HepG2 (cell line): ENCODE measurements at regions not wholly inside any gene's neighbourhood (a gene's known extent, or its start where the extent isn't known, plus 50 kb on each side); places are given as distances from the start of the nearest gene placed in this dataset.

Experiments
- ATAC-seq: fragments of 200-7000 bp; cut with Tn5 transposase; 3 replicates; pipeline ENCODE4 v1.9.1; 2020; ENCODE audit warnings: mild to moderate bottlenecking, moderate library complexity
- BruUV-seq: library from RNA; stranded (reverse); fragments of 400-500 nt; replicated peaks from 2 replicates; lab custom pipeline; 2021; lab: Mats Ljungman, UMichigan
- CTCF ChIA-PET: fragments of 300-600 bp; formaldehyde crosslinking; extraction: SDS; loops from one replicate; lab custom pipeline; 2021; ENCODE audit warnings: low total read pairs, inconsistent platforms, low intra/inter-chr PET ratio; lab: Yijun Ruan, JAX
- POLR2A ChIA-PET: fragments of 350-600 bp; sonication (Branson Sonifier 250); formaldehyde crosslinking; loops from one replicate; lab custom pipeline; 2020; ENCODE audit warnings: antibody characterized with exemption, inconsistent platforms; lab: Yijun Ruan, JAX
- DNase-seq: peaks from one replicate; pipeline ENCODE4 v3.0.0-alpha.2; 2015; ENCODE audit warnings: low spot score
- FAIRE-seq: peaks from 3 replicates; lab custom pipeline; 2011; peaks lifted over from hg19 to GRCh38; lab: Jason Lieb, UNC
- H2AFZ ChIP-seq: one replicate; pipeline ENCODE4 v1.6.1; 2011; ENCODE audit warnings: low read length, inconsistent platforms
- H3K27ac ChIP-seq: fragments of 300-600 bp; 3 replicates; pipeline ENCODE4 v1.8.0; 2011; ENCODE audit warnings: mixed run types, mild to moderate bottlenecking, mixed read lengths, low read length, inconsistent platforms; ENCODE audit not compliant: insufficient read depth; ENCODE audit errors: extremely low read length
- H3K27me3 ChIP-seq, 2 experiments: fragments of 200-600 bp in 1 of 2; 2 replicates in 1 of 2; 3 replicates in 1 of 2; pipeline versions ENCODE4 v1.6.0 to v1.8.0; 2011; ENCODE audit warnings: low read length in 2 of 2, mild to moderate bottlenecking in 2 of 2, moderate library complexity in 2 of 2, inconsistent platforms in 1 of 2; ENCODE audit not compliant: insufficient read depth in 2 of 2, control insufficient read depth in 1 of 2
- H3K36me3 ChIP-seq, 2 experiments: fragments of 200-600 bp in 1 of 2; replicated peaks in 1 of 2; 2 replicates in 1 of 2; 3 replicates in 1 of 2; pipeline versions ENCODE4 v1.5.1 to v1.8.0; 2011; ENCODE audit warnings: low read length in 2 of 2, inconsistent platforms in 1 of 2; ENCODE audit not compliant: insufficient read depth in 2 of 2, control insufficient read depth in 1 of 2
- H3K4me1 ChIP-seq: 2 replicates; pipeline ENCODE4 v1.5.1; 2012; ENCODE audit warnings: low read length, inconsistent platforms; ENCODE audit not compliant: insufficient read depth
- H3K4me2 ChIP-seq: 2 replicates; pipeline ENCODE4 v1.6.0; 2011; ENCODE audit warnings: low read depth, low read length, inconsistent platforms
- H3K4me3 ChIP-seq, 3 experiments: fragments of 200-600 bp in 1 of 3; sonication (generic), shearing (Covaris generic) in 1 of 3; replicated peaks in 1 of 3; 2 replicates each; pipeline ENCODE4 v1.5.1; 2011 to 2016; ENCODE audit warnings: low read length in 3 of 3, inconsistent platforms in 2 of 3, low read depth in 2 of 3, mild to moderate bottlenecking in 2 of 3, control low read depth in 1 of 3, mixed read lengths in 1 of 3; ENCODE audit not compliant: insufficient read depth in 1 of 3
- H3K79me2 ChIP-seq: one replicate; pipeline ENCODE4 v1.6.1; 2011; ENCODE audit warnings: low read length, inconsistent platforms; ENCODE audit not compliant: insufficient read depth
- H3K9ac ChIP-seq: 2 replicates; pipeline ENCODE4 v1.6.0; 2011; ENCODE audit warnings: mild to moderate bottlenecking, low read depth, low read length, inconsistent platforms; ENCODE audit not compliant: insufficient read depth
- H3K9me3 ChIP-seq: 2 replicates; pipeline ENCODE4 v1.5.1; 2012; ENCODE audit warnings: mild to moderate bottlenecking, low read length
- H4K20me1 ChIP-seq: 2 replicates; pipeline ENCODE4 v1.6.0; 2011; ENCODE audit warnings: inconsistent platforms, mild to moderate bottlenecking, low read length, moderate library complexity; ENCODE audit not compliant: insufficient read depth
- ATF7-NPFF ChIP-seq: sonication (generic); formaldehyde crosslinking; IDR thresholded peaks from 2 replicates; pipeline ENCODE4 v1.8.1; 2023; ENCODE audit warnings: mild to moderate bottlenecking, low read depth, missing genetic modification reagents, moderate library complexity
- FIP1L1 ChIP-seq: fragments of 200-400 bp; formaldehyde crosslinking; IDR thresholded peaks from 2 replicates; pipeline ENCODE4 v1.6.1; 2018; ENCODE audit warnings: low read depth, mild to moderate bottlenecking, low read length, moderate library complexity, borderline replicate concordance; ENCODE audit not compliant: insufficient read depth
- JUND ChIP-seq: sonication (generic); formaldehyde crosslinking; IDR thresholded peaks from 2 replicates; pipeline ENCODE4 v1.8.0; 2022; ENCODE audit warnings: mild to moderate bottlenecking, missing genetic modification reagents
- KDM4B ChIP-seq: sonication (generic); formaldehyde crosslinking; IDR thresholded peaks from 2 replicates; pipeline ENCODE4 v1.4.0; 2020; ENCODE audit warnings: missing genetic modification reagents
- LCORL ChIP-seq, 2 experiments: fragments of 450-650 bp in 1 of 2; sonication (generic) in 1 of 2; formaldehyde crosslinking in 1 of 2; IDR thresholded peaks; 2 replicates each; pipeline versions ENCODE4 v1.5.0 to v1.6.1; 2017 to 2020; ENCODE audit warnings: antibody characterized with exemption in 1 of 2, missing genetic modification reagents in 1 of 2
- MATR3 ChIP-seq: sonication (generic); formaldehyde crosslinking; IDR thresholded peaks from 2 replicates; pipeline ENCODE4 v1.4.0; 2020; ENCODE audit warnings: missing genetic modification reagents
- MZF1 ChIP-seq: sonication (generic); formaldehyde crosslinking; IDR thresholded peaks from 2 replicates; pipeline ENCODE4 v1.8.1; 2023; ENCODE audit warnings: mild to moderate bottlenecking, missing genetic modification reagents, borderline replicate concordance
- NFE2L2 ChIP-seq: fragments of 150-350 bp; IDR thresholded peaks from 2 replicates; pipeline ENCODE4 v1.6.1; 2014; ENCODE audit warnings: low read length
- NFIC ChIP-seq: IDR thresholded peaks from 2 replicates; pipeline ENCODE4 v1.6.1; 2012; ENCODE audit warnings: mild to moderate bottlenecking, low read length, inconsistent platforms
- POGZ ChIP-seq: sonication (generic); formaldehyde crosslinking; IDR thresholded peaks from 2 replicates; pipeline ENCODE4 v1.4.0; 2020; ENCODE audit warnings: mild to moderate bottlenecking, missing genetic modification reagents
- PREB ChIP-seq: sonication (generic); formaldehyde crosslinking; IDR thresholded peaks from 2 replicates; pipeline ENCODE4 v1.4.0; 2020; ENCODE audit warnings: missing genetic modification reagents
- U2AF1 ChIP-seq: fragments of 200-400 bp; formaldehyde crosslinking; optimal IDR thresholded peaks from 2 replicates; pipeline ENCODE3; 2017; ENCODE audit warnings: mild to moderate bottlenecking, low read depth, low read length
- ZNF367 ChIP-seq: sonication (generic); formaldehyde crosslinking; IDR thresholded peaks from 2 replicates; pipeline ENCODE4 v1.4.0; 2020; ENCODE audit warnings: missing genetic modification reagents, borderline replicate concordance
- ZNF513 ChIP-seq: sonication (generic); formaldehyde crosslinking; conservative IDR thresholded peaks from 2 replicates; pipeline ENCODE4 v1.5.0; 2020; ENCODE audit warnings: missing genetic modification reagents
- ZNF572 ChIP-seq: sonication (generic); formaldehyde crosslinking; IDR thresholded peaks from 2 replicates; pipeline ENCODE4 v1.5.1; 2020; ENCODE audit warnings: mild to moderate bottlenecking, missing genetic modification reagents
- ZNF598 ChIP-seq: sonication (generic); formaldehyde crosslinking; IDR thresholded peaks from 2 replicates; pipeline ENCODE4 v1.5.1; 2020; ENCODE audit warnings: mild to moderate bottlenecking, missing genetic modification reagents, borderline replicate concordance
- WGBS: methylation state at CpG from one replicate; pipeline ENCODE4 v1.1.6; 2017; ENCODE audit warnings: low lambda C conversion rate; 5-methylcytosine and 5-hydroxymethylcytosine counted together
- in situ Hi-C: cut with HindIII; loops from 2 replicates; pipeline ENCODE4 v1.10.0; 2017; ENCODE audit warnings: low pct_unique_long_range_greater_than_20kb; ENCODE audit not compliant: extremely low pct_ligation_motif_present
- intact Hi-C: fragments of 100-400 bp; cut with micrococcal nuclease; formaldehyde crosslinking; loops from one replicate; pipeline ENCODE4 v1.10.0; 2022; ENCODE audit not compliant: unreplicated experiment
- TF ChIP-seq, protein P1 (sequence below): IDR thresholded peaks from 2 replicates; pipeline ENCODE4 v1.6.1; 2016
- TF ChIP-seq, protein P2 (sequence below): sonication (generic); formaldehyde crosslinking; IDR thresholded peaks from 2 replicates; pipeline ENCODE4 v1.9.0; 2022; ENCODE audit warnings: missing genetic modification reagents, mild to moderate bottlenecking, borderline replicate concordance

GRCh38 chr18:38421021-38421420, 855.4 kb upstream of the CELF4 start:
- no peaks in the 10 kb centered on the region for H3K9me3 ChIP-seq
- no TSS peak for BruUV-seq
- DNase-seq = no peak
- no peak overlapping the region for H3K27ac ChIP-seq
- 0% methylated on average over 8 of the region's 10 CpGs for WGBS
- no peaks in the 10 kb centered on the region for H3K27me3 ChIP-seq
- no peak overlapping the region for H3K4me3 ChIP-seq
- TF ChIP-seq KDM4B = no peak
- TF ChIP-seq NFE2L2 = no peak
- no peak for TF ChIP-seq FIP1L1
- TF ChIP-seq, protein P1, sequence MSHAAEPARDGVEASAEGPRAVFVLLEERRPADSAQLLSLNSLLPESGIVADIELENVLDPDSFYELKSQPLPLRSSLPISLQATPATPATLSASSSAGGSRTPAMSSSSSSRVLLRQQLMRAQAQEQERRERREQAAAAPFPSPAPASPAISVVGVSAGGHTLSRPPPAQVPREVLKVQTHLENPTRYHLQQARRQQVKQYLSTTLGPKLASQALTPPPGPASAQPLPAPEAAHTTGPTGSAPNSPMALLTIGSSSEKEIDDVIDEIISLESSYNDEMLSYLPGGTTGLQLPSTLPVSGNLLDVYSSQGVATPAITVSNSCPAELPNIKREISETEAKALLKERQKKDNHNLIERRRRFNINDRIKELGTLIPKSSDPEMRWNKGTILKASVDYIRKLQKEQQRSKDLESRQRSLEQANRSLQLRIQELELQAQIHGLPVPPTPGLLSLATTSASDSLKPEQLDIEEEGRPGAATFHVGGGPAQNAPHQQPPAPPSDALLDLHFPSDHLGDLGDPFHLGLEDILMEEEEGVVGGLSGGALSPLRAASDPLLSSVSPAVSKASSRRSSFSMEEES (CRISPR knock-in tag) = no peak
- no peak for TF ChIP-seq ZNF598 (CRISPR knock-in tag)
- TF ChIP-seq POGZ = no peak
- TF ChIP-seq JUND (CRISPR knock-in tag) = no peak
- no peak for TF ChIP-seq U2AF1
- TF ChIP-seq ATF7-NPFF (CRISPR knock-in tag) = no peak
- TF ChIP-seq ZNF367 (CRISPR knock-in tag) = no peak
- no peak for TF ChIP-seq ZNF513
- TF ChIP-seq NFIC = no peak
- TF ChIP-seq LCORL (IDR thresholded peaks at IDR 0.05) = no peak
- no peak for TF ChIP-seq LCORL (CRISPR knock-in tag; IDR thresholded peaks at IDR 0.05)
- TF ChIP-seq ZNF572 (CRISPR knock-in tag) = no peak
- TF ChIP-seq, protein P2, sequence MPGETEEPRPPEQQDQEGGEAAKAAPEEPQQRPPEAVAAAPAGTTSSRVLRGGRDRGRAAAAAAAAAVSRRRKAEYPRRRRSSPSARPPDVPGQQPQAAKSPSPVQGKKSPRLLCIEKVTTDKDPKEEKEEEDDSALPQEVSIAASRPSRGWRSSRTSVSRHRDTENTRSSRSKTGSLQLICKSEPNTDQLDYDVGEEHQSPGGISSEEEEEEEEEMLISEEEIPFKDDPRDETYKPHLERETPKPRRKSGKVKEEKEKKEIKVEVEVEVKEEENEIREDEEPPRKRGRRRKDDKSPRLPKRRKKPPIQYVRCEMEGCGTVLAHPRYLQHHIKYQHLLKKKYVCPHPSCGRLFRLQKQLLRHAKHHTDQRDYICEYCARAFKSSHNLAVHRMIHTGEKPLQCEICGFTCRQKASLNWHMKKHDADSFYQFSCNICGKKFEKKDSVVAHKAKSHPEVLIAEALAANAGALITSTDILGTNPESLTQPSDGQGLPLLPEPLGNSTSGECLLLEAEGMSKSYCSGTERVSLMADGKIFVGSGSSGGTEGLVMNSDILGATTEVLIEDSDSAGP (CRISPR knock-in tag) = no peak
- TF ChIP-seq PREB (CRISPR knock-in tag) = no peak
- no peak for TF ChIP-seq MZF1
- no peak for TF ChIP-seq MATR3
- CTCF ChIA-PET = no interaction called here
- H3K9ac ChIP-seq = no peak overlapping the region
- no peaks in the 10 kb centered on the region for H4K20me1 ChIP-seq
- intact Hi-C loops (no loop called here), in situ Hi-C loops (no loop called here)
- no peaks in the 10 kb centered on the region for H3K36me3 ChIP-seq
- H2AFZ ChIP-seq = no peak overlapping the region
- no peaks in the 10 kb centered on the region for H3K4me1 ChIP-seq
- no peak for ATAC-seq
- POLR2A ChIA-PET = no interaction called here
- no peaks in the 10 kb centered on the region for H3K79me2 ChIP-seq
- no peak overlapping the region for H3K4me2 ChIP-seq
- no peak for FAIRE-seq
